IgD-negative memory B cell (primary cell): ENCODE measurements at regions not wholly inside any gene's neighbourhood (a gene's known extent, or its start where the extent isn't known, plus 50 kb on each side); places are given as distances from the start of the nearest gene placed in this dataset.

Experiments used
- H3K27ac Mint-ChIP-seq, 3 donors: one replicate each; pipeline ENCODE4 v1.8.0; 2020 to 2022; ENCODE audit warnings: mild to moderate bottlenecking in 3 of 3, mixed read lengths in 3 of 3, moderate library complexity in 1 of 3
- H3K27me3 Mint-ChIP-seq: one replicate; pipeline ENCODE4 v1.8.0; 2021; ENCODE audit warnings: mixed read lengths
- H3K36me3 Mint-ChIP-seq: one replicate; pipeline ENCODE4 v1.8.0; 2020; ENCODE audit warnings: mild to moderate bottlenecking, mixed read lengths
- H3K4me1 Mint-ChIP-seq, 3 donors: one replicate each; pipeline ENCODE4 v1.8.0; 2020 to 2022; ENCODE audit warnings: mixed read lengths in 3 of 3, mild to moderate bottlenecking in 1 of 3
- H3K4me3 Mint-ChIP-seq, 4 donors: one replicate each; pipeline ENCODE4 v1.8.0; 2020 to 2022; ENCODE audit warnings: mild to moderate bottlenecking in 4 of 4, mixed read lengths in 4 of 4, moderate library complexity in 3 of 4
- H3K9me3 Mint-ChIP-seq, 3 donors: one replicate each; pipeline ENCODE4 v1.8.0; 2020 to 2021; ENCODE audit warnings: mixed read lengths in 3 of 3, mild to moderate bottlenecking in 1 of 3

DNA sequence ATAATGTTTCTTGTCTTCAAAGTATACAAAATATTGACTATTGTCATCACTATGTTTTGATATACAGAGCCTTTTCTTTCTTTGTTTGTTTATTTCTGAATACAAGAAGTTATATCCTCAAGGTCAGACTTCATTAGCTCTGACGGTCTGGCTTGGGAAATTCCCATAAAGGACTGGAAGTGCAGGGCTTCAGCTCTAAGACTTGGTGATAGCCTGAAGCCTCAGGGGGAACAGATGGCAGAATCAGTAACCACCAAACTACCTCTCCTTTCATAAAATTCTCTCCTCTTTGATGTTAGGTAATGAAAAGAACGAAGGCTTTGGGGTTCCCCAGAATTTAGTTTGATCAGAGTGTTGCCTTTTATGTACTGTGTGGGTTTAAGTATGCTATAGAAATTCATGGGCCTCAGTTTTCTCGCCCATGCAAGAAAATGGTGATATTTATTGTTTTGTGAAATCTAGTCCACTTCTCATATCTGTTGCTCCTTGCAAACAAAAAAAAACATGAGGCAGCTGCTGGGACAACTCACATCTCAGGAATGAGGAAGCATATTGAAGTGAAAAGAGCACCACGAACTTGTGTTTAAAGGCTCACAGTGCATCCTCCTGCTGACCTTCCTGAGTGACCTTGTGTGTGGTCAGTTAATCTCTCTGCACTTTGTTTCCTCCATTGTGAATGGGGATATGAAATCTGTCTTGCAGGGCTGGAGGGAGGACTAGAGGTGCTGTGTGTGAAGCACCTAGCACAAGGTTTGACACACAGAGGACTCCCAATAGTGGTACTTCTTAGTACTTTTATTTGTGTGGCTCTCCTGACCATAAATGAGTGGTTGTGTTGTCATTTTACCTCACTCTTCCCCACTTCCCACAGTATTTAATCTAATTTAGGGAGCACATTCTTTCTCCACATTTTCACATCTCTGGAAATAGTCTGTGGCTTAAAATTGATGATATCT, 569.8 kb upstream of the IL12A start:
- Mint-ChIP-seq H3K9me3 (peaks cover 5 to 12% (median 6%) of the 10 kb centered on the region in 3 donors), H3K27me3 (no peaks in the 10 kb centered on the region), H3K36me3 (no peaks in the 10 kb centered on the region), H3K4me3 (no peak overlapping the region), H3K4me1 (no peaks in the 10 kb centered on the region), H3K27ac (no peak overlapping the region)

DNA sequence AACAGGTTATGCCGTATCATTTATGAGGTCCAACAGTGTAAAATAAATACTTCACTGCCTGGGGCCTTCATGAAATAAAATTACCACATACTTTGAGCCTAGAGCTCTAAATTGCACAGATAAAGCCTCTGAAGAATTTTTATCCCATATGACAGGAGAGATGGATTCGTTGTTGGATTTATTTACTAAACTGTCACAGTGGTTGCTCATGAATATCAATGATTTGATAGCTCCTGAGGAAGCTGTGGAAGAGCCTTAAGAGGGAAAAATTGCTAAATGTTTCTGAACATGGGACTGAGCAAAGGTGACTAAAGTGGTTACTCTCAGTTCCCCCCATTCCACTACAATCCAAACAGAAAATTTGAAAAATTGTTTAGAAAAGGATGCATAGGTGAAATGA, 558.9 kb upstream of the IL12A start:
- Mint-ChIP-seq H3K9me3 (peaks cover 0 to 5% (median 0%) of the 10 kb centered on the region in 3 donors), H3K27me3 (no peaks in the 10 kb centered on the region), H3K36me3 (no peaks in the 10 kb centered on the region), H3K4me3 (no peak overlapping the region), H3K4me1 (no peaks in the 10 kb centered on the region), H3K27ac (no peak overlapping the region)

DNA sequence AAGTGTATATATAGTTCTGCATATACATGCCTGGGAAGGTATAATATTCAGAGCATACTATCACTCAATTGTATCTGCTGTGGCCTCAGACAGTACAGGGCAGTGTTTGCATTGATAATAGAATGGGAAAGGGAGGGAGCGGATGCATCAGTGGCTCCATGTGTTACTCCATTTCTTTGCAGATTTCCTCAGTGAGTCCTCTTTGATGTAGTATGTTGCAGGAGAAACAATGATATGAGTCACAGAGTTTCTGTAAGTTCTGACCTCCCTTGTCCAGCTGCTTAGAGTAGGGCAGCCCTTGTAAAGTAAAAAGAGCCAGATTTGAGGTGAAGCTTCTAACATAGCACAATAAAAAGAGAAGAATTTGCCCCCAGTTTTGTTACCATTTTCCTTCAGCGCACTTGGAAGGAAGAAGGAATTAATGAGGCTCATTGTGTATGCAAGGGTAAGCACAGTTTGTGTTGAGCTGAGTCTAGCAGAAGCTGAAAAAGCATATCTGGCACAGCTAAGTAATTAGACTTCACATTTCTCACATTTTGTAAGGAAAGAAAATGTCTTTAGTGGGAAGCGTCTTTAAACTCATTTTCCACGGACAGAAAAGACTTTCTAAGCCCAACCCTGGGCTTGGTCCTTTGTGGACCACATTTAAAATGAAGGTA, 555.8 kb upstream of the IL12A start:
- Mint-ChIP-seq H3K4me1 (no peaks in the 10 kb centered on the region), H3K4me3 (no peak overlapping the region), H3K27ac (no peak overlapping the region), H3K27me3 (no peaks in the 10 kb centered on the region), H3K36me3 (no peaks in the 10 kb centered on the region), H3K9me3 (peaks cover 0 to 5% (median 0%) of the 10 kb centered on the region in 3 donors)

DNA sequence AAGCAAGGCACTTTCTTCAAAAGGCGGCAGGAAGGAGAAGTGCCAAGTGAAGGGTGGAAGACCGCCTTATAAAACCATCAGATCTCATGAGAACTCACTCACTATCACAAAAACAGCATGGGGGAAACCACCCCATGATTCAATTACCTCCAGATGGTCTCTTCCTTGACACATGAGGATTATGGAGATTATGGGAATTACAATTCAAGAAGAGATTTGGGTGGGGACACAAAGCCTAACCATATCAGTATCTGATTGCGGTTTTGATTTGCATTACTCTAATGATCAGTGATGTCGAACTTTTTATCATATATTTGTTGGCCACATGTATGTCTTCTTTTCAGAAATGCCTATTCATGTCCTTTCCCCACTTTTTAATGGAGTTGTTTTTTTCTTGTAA, 549.3 kb upstream of the IL12A start:
- H3K36me3 Mint-ChIP-seq: no peaks in the 10 kb centered on the region
- H3K27me3 Mint-ChIP-seq: no peaks in the 10 kb centered on the region
- H3K4me1 Mint-ChIP-seq: no peaks in the 10 kb centered on the region
- H3K4me3 Mint-ChIP-seq: no peak overlapping the region
- H3K9me3 Mint-ChIP-seq: peaks cover 0 to 6% (median 3%) of the 10 kb centered on the region in 3 donors
- no peak overlapping the region for H3K27ac Mint-ChIP-seq

DNA sequence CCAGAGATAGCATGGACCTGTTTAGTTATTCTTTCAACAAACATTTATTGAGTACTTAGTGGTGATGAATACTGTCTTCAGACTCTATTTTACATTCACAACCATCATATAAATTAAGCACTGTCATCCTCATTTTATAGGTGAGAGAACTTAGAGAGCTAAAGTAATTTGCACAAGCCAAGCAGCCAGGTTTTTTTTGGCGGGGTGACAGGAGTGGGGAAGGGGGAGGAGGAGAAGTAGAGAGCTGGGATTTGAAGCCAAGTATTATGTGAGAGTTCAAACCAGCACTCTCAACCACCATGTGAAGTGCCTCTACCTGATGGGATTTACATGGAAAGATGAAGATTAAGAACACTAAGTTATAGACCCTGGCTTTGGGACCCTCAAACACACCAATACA, 547.4 kb upstream of the IL12A start:
- no peaks in the 10 kb centered on the region for H3K4me1 Mint-ChIP-seq
- H3K27ac Mint-ChIP-seq: no peak overlapping the region
- peaks cover 0 to 6% (median 3%) of the 10 kb centered on the region in 3 donors for H3K9me3 Mint-ChIP-seq
- H3K36me3 Mint-ChIP-seq: peaks cover 2% of the 10 kb centered on the region
- no peaks in the 10 kb centered on the region for H3K27me3 Mint-ChIP-seq
- no peak overlapping the region for H3K4me3 Mint-ChIP-seq

DNA sequence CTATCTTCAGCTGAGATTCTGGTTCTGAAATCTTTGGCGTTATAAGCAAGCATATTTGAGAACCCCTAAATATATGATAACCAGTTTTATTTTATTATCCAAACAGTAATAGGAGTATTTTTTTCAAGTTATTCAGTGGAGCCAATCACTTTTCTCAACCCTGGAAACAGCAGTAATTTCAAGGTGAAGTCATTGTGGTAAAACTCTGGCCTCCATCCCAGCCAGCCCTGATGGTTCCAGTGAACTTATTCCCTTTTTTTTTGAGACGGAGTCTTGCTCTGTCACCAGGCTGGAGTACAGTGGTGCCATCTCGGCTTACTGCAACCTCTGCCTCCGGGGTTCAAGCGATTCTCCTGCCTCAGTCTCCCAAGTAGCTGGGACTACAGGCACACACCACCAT, 545.4 kb upstream of the IL12A start:
- H3K27me3 Mint-ChIP-seq: no peaks in the 10 kb centered on the region
- H3K4me1 Mint-ChIP-seq: no peaks in the 10 kb centered on the region
- H3K9me3 Mint-ChIP-seq: peaks cover 0 to 6% (median 3%) of the 10 kb centered on the region in 3 donors
- H3K4me3 Mint-ChIP-seq: no peak overlapping the region
- peaks cover 2% of the 10 kb centered on the region for H3K36me3 Mint-ChIP-seq
- H3K27ac Mint-ChIP-seq: no peak overlapping the region

DNA sequence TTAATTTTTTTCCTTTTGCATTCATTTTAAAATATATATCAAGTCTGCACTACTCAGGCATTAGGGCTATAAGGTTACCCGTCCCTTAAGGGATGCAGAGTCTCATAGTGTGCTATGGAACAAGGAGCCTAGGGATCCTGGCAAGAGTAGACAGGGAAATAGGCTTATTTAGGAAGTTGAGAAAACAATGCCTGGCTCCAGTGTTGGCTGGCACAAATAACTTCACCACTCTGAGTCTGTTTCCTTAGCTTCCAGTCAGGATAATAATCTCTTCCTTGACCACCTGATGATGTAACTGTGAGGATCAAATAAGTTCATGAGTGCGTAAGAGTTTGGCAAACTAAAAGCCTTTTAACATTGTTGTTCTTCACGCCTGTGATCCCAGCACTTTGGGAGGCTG, 540.8 kb upstream of the IL12A start:
- Mint-ChIP-seq H3K36me3 (peaks cover 2% of the 10 kb centered on the region), H3K27me3 (peaks cover 2% of the 10 kb centered on the region), H3K4me1 (no peaks in the 10 kb centered on the region), H3K4me3 (no peak overlapping the region), H3K27ac (no peak overlapping the region), H3K9me3 (peaks cover 0 to 3% (median 3%) of the 10 kb centered on the region in 3 donors)

DNA sequence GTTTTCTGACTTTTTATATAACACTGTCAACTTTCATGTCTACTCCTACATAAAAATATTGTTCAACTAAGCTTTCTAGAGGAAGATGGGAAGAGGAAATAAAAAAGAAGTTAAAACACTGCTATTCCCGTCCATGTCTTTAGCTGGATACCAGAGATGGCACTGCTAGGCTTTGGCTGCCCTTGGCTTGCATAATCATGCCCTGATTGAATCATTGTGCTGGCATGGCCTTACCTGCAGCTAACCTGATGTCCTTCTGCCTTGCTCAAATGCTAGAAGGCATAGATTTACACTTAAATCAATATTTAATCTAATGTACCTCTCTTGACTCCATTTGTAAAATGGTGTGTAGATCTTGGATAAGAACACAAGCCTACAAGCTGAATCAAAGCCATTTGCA, 539.7 kb upstream of the IL12A start:
- H3K4me3 Mint-ChIP-seq: no peak overlapping the region
- H3K27me3 Mint-ChIP-seq: peaks cover 2% of the 10 kb centered on the region
- no peak overlapping the region for H3K27ac Mint-ChIP-seq
- H3K4me1 Mint-ChIP-seq: no peaks in the 10 kb centered on the region
- H3K36me3 Mint-ChIP-seq: peaks cover 2% of the 10 kb centered on the region
- peaks cover 0 to 2% (median 0%) of the 10 kb centered on the region in 3 donors for H3K9me3 Mint-ChIP-seq

DNA sequence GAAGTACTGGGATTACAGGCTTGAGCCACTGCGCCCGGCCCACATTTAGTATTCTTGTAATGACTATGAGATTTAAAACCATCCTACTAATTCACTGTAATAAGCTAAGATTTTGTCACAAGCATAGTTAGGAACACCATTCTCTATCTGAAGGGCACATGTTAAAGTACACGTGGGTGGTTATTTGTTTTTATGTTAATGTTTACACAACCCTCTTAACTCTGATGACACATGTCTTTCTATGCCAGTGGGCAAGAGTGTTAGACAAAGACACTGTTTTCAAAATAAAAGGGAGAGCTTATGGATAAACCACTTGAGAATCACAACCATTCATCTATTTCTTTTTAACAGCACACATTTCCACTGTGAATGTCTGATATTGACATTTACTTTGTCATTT, 537.6 kb upstream of the IL12A start:
- no peaks in the 10 kb centered on the region for H3K36me3 Mint-ChIP-seq
- H3K27me3 Mint-ChIP-seq: peaks cover 2% of the 10 kb centered on the region
- H3K4me1 Mint-ChIP-seq: no peaks in the 10 kb centered on the region
- no peak overlapping the region for H3K4me3 Mint-ChIP-seq
- H3K27ac Mint-ChIP-seq: no peak overlapping the region
- H3K9me3 Mint-ChIP-seq: no peaks in the 10 kb centered on the region

DNA sequence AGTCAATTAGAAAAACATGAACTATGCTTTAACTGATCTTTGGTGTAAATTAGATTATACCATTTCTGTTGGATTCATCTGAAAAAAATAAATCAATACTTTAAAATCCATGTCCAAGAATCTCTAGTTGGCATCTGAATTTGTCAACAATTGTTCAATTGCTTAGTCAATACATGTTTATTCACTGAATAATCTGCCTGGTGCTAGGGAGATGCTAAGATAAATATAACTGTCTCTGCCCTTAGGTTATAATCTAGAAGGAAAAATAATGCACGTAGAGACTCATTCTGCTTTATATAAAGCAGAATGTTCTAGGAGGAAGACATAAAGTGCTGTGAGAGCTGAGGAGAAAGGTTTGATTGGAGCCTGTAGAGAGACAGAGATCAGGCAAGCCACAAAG, 537.2 kb upstream of the IL12A start:
- H3K4me1 Mint-ChIP-seq: peaks cover 0 to 1% (median 0%) of the 10 kb centered on the region in 3 donors
- peaks cover 0 to 2% (median 0%) of the 10 kb centered on the region in 3 donors for H3K9me3 Mint-ChIP-seq
- no peaks in the 10 kb centered on the region for H3K36me3 Mint-ChIP-seq
- H3K27me3 Mint-ChIP-seq: peaks cover 2% of the 10 kb centered on the region
- H3K27ac Mint-ChIP-seq: no peak overlapping the region
- H3K4me3 Mint-ChIP-seq: no peak overlapping the region

DNA sequence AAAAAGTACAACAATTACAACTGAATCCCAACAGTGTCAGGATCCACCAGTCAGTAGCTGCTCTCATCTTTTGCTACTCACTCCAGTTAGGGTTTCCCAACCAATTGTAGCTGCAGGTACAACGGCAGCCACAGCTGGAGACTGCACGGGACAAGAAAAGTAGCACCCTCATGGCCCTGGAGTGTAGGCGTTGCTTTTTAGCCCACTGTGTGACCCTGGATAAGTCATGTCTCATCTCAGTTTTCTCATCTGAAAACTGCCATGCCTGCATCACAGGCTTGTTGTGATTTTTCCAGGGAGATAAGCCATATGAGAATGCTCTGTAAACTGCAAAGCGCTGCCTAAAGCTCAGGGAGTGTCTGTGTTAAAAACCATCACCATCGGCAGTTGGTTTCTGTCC, 535.6 kb upstream of the IL12A start:
- Mint-ChIP-seq H3K4me1 (peaks cover 0 to 2% (median 0%) of the 10 kb centered on the region in 3 donors), H3K27ac (no peak overlapping the region), H3K4me3 (no peak overlapping the region), H3K36me3 (no peaks in the 10 kb centered on the region), H3K9me3 (peaks cover 0 to 3% (median 0%) of the 10 kb centered on the region in 3 donors), H3K27me3 (peaks cover 2% of the 10 kb centered on the region)

DNA sequence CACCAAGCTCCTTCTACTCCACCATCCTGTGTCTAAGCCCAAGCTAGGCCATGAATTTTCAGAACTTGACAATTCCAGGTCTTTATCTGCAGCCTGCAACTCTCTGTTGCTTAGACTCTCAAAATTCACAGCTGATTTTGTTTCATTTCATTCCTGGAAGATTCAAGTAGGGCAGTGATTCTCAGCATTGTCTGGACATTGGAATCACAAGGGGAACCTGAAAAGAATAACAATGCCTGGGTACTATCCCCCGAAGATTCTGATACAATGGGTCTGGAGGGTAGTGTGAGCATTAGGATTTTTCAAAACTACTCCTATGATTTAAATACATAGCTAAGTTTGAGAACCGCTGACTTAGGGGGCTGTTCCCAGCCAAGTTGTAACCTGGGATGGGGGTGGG, 534.7 kb upstream of the IL12A start:
- H3K36me3 Mint-ChIP-seq: no peaks in the 10 kb centered on the region
- H3K27me3 Mint-ChIP-seq: peaks cover 2% of the 10 kb centered on the region
- H3K27ac Mint-ChIP-seq: no peak overlapping the region
- no peak overlapping the region for H3K4me3 Mint-ChIP-seq
- peaks cover 0 to 2% (median 0%) of the 10 kb centered on the region in 3 donors for H3K4me1 Mint-ChIP-seq
- peaks cover 0 to 3% (median 0%) of the 10 kb centered on the region in 3 donors for H3K9me3 Mint-ChIP-seq

DNA sequence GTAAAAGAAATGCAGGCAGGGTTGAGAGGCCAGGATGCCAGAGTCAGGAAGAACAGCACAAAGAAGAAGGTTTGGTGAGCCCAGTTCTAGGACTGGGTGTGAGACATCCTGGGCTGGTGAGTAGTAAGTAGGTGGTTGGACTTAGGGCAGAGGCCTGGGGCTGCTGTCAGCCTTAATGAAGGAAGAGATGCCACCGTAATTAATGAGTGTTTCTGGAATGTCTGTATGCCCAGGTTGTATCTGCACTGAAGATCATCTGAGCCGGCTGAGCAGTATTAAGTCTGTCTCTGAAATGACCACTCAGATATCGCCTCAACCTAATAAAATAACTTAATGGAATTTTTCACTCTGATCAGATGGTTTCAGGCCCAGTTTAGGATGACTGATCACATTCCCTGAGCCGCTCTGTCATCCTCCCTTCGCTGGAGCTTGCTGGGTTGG, 532.9 kb upstream of the IL12A start:
- peaks cover 0 to 3% (median 0%) of the 10 kb centered on the region in 3 donors for H3K9me3 Mint-ChIP-seq
- H3K27me3 Mint-ChIP-seq: no peaks in the 10 kb centered on the region
- H3K4me1 Mint-ChIP-seq: peaks cover 0 to 2% (median 0%) of the 10 kb centered on the region in 3 donors
- H3K4me3 Mint-ChIP-seq: no peak overlapping the region
- H3K27ac Mint-ChIP-seq: no peak overlapping the region
- H3K36me3 Mint-ChIP-seq: peaks cover 2% of the 10 kb centered on the region

DNA sequence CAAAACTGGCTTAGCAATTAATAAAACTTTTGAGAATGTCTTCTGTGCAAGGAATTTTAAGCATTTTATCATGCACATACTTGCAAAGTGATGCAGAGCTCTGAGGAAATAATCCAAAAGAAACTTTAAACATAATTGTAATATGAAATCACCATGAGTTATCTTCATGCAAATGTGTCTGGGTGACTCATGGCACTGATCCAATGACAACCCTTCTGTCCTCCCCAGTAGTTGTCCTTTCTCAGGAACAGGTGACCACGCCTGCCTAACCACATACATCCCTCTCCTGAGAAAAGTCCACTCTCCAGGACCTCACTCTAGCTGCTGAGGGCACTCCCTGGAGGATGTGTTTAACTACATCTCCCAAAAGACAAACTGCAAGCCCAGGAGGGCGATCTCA, 530.6 kb upstream of the IL12A start:
- Mint-ChIP-seq H3K27me3 (no peaks in the 10 kb centered on the region), H3K36me3 (peaks cover 2% of the 10 kb centered on the region), H3K27ac (no peak overlapping the region), H3K4me3 (no peak overlapping the region), H3K9me3 (peaks cover 0 to 3% (median 0%) of the 10 kb centered on the region in 3 donors), H3K4me1 (peaks cover 0 to 2% (median 0%) of the 10 kb centered on the region in 3 donors)

DNA sequence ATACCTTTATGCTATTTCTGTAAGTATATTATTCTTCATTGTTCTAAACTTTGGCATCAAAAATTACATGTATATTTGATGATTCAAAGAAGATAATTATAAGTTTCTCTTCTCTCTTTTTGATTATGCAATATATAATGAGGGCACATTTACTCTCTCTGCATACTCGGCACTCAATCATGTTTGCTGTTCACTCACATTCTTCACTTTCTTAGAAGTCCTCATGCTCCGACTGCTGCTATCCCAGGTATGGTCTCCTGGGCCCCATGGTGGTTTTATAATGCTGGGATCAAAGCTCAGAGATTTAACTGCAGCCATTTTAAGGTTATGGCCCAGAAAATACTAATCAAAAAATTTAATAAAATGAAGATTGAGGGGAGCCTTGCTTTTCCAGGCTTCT, 529.7 kb upstream of the IL12A start:
- H3K27me3 Mint-ChIP-seq: no peaks in the 10 kb centered on the region
- no peak overlapping the region for H3K4me3 Mint-ChIP-seq
- peaks cover 0 to 2% (median 0%) of the 10 kb centered on the region in 3 donors for H3K4me1 Mint-ChIP-seq
- peaks cover 2% of the 10 kb centered on the region for H3K36me3 Mint-ChIP-seq
- no peak overlapping the region for H3K27ac Mint-ChIP-seq
- peaks cover 0 to 3% (median 0%) of the 10 kb centered on the region in 3 donors for H3K9me3 Mint-ChIP-seq
